ENCODE measurements at regions not wholly inside any gene's neighbourhood (a gene's known extent, or its start where the extent isn't known, plus 50 kb on each side); places are given as distances from the start of the nearest gene placed in this dataset.

GRCh38 chr18:22640281-22640842 lies 222.6 kb upstream of the CTAGE1 start:
- TF ChIP-seq E2F1 (CRISPR knock-in tag; IDR thresholded peaks at IDR 0.05), result no peak
- no peak for TF ChIP-seq EMX1 (CRISPR knock-in tag; IDR thresholded peaks at IDR 0.05)
- TF ChIP-seq, protein P1, sequence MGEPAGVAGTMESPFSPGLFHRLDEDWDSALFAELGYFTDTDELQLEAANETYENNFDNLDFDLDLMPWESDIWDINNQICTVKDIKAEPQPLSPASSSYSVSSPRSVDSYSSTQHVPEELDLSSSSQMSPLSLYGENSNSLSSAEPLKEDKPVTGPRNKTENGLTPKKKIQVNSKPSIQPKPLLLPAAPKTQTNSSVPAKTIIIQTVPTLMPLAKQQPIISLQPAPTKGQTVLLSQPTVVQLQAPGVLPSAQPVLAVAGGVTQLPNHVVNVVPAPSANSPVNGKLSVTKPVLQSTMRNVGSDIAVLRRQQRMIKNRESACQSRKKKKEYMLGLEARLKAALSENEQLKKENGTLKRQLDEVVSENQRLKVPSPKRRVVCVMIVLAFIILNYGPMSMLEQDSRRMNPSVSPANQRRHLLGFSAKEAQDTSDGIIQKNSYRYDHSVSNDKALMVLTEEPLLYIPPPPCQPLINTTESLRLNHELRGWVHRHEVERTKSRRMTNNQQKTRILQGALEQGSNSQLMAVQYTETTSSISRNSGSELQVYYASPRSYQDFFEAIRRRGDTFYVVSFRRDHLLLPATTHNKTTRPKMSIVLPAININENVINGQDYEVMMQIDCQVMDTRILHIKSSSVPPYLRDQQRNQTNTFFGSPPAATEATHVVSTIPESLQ (CRISPR knock-in tag; IDR thresholded peaks at IDR 0.05), result no peak
- no peak for TF ChIP-seq GABPB1 (CRISPR knock-in tag; IDR thresholded peaks at IDR 0.05)
- TF ChIP-seq ESRRA (CRISPR knock-in tag; IDR thresholded peaks at IDR 0.05; ENCODE audit: borderline replicate concordance), result no peak
- TF ChIP-seq MYBL2 (CRISPR knock-in tag; IDR thresholded peaks at IDR 0.05), result no peak
- TF ChIP-seq ZMAT4 (CRISPR knock-in tag; IDR thresholded peaks at IDR 0.05), result no peak
- TF ChIP-seq CREB1 (CRISPR knock-in tag; IDR thresholded peaks at IDR 0.05), result no peak
- TF ChIP-seq TEAD1 (CRISPR knock-in tag; IDR thresholded peaks at IDR 0.05), result no peak
- no peak for TF ChIP-seq USF1 (CRISPR knock-in tag; IDR thresholded peaks at IDR 0.05)
- TF ChIP-seq FOXJ3 (CRISPR knock-in tag; IDR thresholded peaks at IDR 0.05; ENCODE audit: borderline replicate concordance), result no peak
- no peak for TF ChIP-seq GTF2I (CRISPR knock-in tag; conservative IDR thresholded peaks at IDR 0.05)
- no peak for TF ChIP-seq USF2 (CRISPR knock-in tag; IDR thresholded peaks at IDR 0.05)
- no peak for TF ChIP-seq JUN (CRISPR knock-in tag; IDR thresholded peaks at IDR 0.05)
- no peak for TF ChIP-seq MAX (CRISPR knock-in tag; IDR thresholded peaks at IDR 0.05)
- no peak for TF ChIP-seq NFATC4 (CRISPR knock-in tag; IDR thresholded peaks at IDR 0.05)
- Mint-ChIP-seq H3K4me1 (no peaks in the 10 kb centered on the region), H3K9me3 (peaks cover 8% of the 10 kb centered on the region), H3K36me3 (no peaks in the 10 kb centered on the region), H3K4me3 (no peak overlapping the region), H3K27me3 (ENCODE audit: low read depth) (peaks cover 3% of the 10 kb centered on the region; the same call in 1 of the 2 replicates), H3K27ac (no peak overlapping the region)
- POLR2A ChIA-PET, result no interaction called here
- CTCF ChIA-PET, result interaction anchor here (0.7 kb wide), 1 partner anchor 338 kb away, joined by 3 read pairs; no protein-coding TSS in a partner anchor
- ATAC-seq (no peak), DNase-seq (ENCODE audit: low spot score) (no peak)

GRCh38 chr18:22641958-22642357 lies 224.2 kb upstream of the CTAGE1 start:
- ChIA-PET CTCF (no interaction called here), POLR2A (no interaction called here)
- Mint-ChIP-seq H3K36me3 (no peaks in the 10 kb centered on the region), H3K4me1 (no peaks in the 10 kb centered on the region), H3K4me3 (no peak overlapping the region), H3K27ac (no peak overlapping the region), H3K27me3 (ENCODE audit: low read depth) (peaks cover 3% of the 10 kb centered on the region; the same call in 1 of the 2 replicates), H3K9me3 (peaks cover 8% of the 10 kb centered on the region)
- DNase-seq (ENCODE audit: low spot score) (no peak), ATAC-seq (no peak)
- TF ChIP-seq TEAD1 (CRISPR knock-in tag; IDR thresholded peaks at IDR 0.05), result no peak
- no peak for TF ChIP-seq FOXK1 (CRISPR knock-in tag; IDR thresholded peaks at IDR 0.05)
- TF ChIP-seq ZNF396 (CRISPR knock-in tag; IDR thresholded peaks at IDR 0.05; ENCODE audit: borderline replicate concordance), result no peak
- TF ChIP-seq ESRRA (CRISPR knock-in tag; IDR thresholded peaks at IDR 0.05; ENCODE audit: borderline replicate concordance), result no peak
- no peak for TF ChIP-seq ETV6 (CRISPR knock-in tag; IDR thresholded peaks at IDR 0.05)
- no peak for TF ChIP-seq NR1H2 (CRISPR knock-in tag; IDR thresholded peaks at IDR 0.05)
- TF ChIP-seq CREB1 (CRISPR knock-in tag; IDR thresholded peaks at IDR 0.05), result no peak
- TF ChIP-seq, protein P2, sequence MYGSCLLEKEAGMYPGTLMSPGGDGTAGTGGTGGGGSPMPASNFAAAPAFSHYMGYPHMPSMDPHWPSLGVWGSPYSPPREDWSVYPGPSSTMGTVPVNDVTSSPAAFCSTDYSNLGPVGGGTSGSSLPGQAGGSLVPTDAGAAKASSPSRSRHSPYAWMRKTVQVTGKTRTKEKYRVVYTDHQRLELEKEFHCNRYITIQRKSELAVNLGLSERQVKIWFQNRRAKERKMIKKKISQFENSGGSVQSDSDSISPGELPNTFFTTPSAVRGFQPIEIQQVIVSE (CRISPR knock-in tag; IDR thresholded peaks at IDR 0.05; ENCODE audit: borderline replicate concordance), result no peak
- TF ChIP-seq IRF2 (CRISPR knock-in tag; IDR thresholded peaks at IDR 0.05; ENCODE audit: borderline replicate concordance, low read depth), result no peak
- no peak for TF ChIP-seq MXD4 (CRISPR knock-in tag; IDR thresholded peaks at IDR 0.05; ENCODE audit: borderline replicate concordance)
- TF ChIP-seq, protein P3, sequence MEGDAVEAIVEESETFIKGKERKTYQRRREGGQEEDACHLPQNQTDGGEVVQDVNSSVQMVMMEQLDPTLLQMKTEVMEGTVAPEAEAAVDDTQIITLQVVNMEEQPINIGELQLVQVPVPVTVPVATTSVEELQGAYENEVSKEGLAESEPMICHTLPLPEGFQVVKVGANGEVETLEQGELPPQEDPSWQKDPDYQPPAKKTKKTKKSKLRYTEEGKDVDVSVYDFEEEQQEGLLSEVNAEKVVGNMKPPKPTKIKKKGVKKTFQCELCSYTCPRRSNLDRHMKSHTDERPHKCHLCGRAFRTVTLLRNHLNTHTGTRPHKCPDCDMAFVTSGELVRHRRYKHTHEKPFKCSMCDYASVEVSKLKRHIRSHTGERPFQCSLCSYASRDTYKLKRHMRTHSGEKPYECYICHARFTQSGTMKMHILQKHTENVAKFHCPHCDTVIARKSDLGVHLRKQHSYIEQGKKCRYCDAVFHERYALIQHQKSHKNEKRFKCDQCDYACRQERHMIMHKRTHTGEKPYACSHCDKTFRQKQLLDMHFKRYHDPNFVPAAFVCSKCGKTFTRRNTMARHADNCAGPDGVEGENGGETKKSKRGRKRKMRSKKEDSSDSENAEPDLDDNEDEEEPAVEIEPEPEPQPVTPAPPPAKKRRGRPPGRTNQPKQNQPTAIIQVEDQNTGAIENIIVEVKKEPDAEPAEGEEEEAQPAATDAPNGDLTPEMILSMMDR (IDR thresholded peaks at IDR 0.05), result no peak
- TF ChIP-seq ZNF671 (CRISPR knock-in tag; IDR thresholded peaks at IDR 0.05), result no peak
- TF ChIP-seq NFYB (CRISPR knock-in tag; conservative IDR thresholded peaks at IDR 0.05; ENCODE audit: low read depth), result no peak
- no peak for TF ChIP-seq ZMAT4 (CRISPR knock-in tag; IDR thresholded peaks at IDR 0.05)

Measured in WTC11 (cell line).